ENCODE measurements at regions not wholly inside any gene's neighbourhood (a gene's known extent, or its start where the extent isn't known, plus 50 kb on each side); places are given as distances from the start of the nearest gene placed in this dataset.

- Histone ChIP-seq H3K9me3 (ENCODE audit: low read length) (no peaks in the 10 kb centered on the region), H3K9me2 (ENCODE audit: insufficient read depth, low read length) (no peaks in the 10 kb centered on the region), H4K20me1 (ENCODE audit: insufficient read depth) (no peaks in the 10 kb centered on the region), H3K27me3 (ENCODE audit: insufficient read depth, low read depth, low read length) (no peaks in the 10 kb centered on the region), H3F3A (ENCODE audit: insufficient read depth, low read length, poor library complexity, severe bottlenecking) (no peaks in the 10 kb centered on the region), H3K4me2 (ENCODE audit: low read length) (no peak overlapping the region), H2AFZ (ENCODE audit: low read depth, low read length) (no peak overlapping the region), H3K27ac (ENCODE audit: low read length) (no peak overlapping the region), H3K4me3 (ENCODE audit: low read length) (no peak overlapping the region), H3K36me3 (ENCODE audit: insufficient read depth, low read length) (no peaks in the 10 kb centered on the region), H3K9ac (ENCODE audit: low read length) (no peak overlapping the region), H3K79me2 (replicated peaks; ENCODE audit: insufficient read depth, low read length) (no peaks in the 10 kb centered on the region)
- TF ChIP-seq RAD21 (conservative IDR thresholded peaks at IDR 0.05) (no peak), POLR2AphosphoS5 (IDR thresholded peaks at IDR 0.05) (no peak), EP300 (conservative IDR thresholded peaks at IDR 0.05; ENCODE audit: poor library complexity, severe bottlenecking) (no peak), CTCF (IDR thresholded peaks at IDR 0.05; ENCODE audit: poor library complexity, severe bottlenecking) (no peak), SMC3 (conservative IDR thresholded peaks at IDR 0.05; ENCODE audit: poor library complexity) (no peak), REST (IDR thresholded peaks at IDR 0.05; ENCODE audit: borderline replicate concordance) (no peak), EZH2 (IDR thresholded peaks at IDR 0.05; ENCODE audit: borderline replicate concordance, insufficient read depth, low read length, poor library complexity, severe bottlenecking) (no peak), TAF1 (IDR thresholded peaks at IDR 0.05; ENCODE audit: low read depth) (no peak), MXI1 (conservative IDR thresholded peaks at IDR 0.05; ENCODE audit: poor library complexity, severe bottlenecking) (no peak)
These were observed 374.9 kb upstream of the IRX4 start for GRCh38 chr5:2257326-2258244.

GRCh38 chr5:2256691-2257280, 374.1 kb upstream of the IRX4 start:
- H3K9me2 ChIP-seq (ENCODE audit: insufficient read depth, low read length): no peaks in the 10 kb centered on the region
- H3K27me3 ChIP-seq (ENCODE audit: insufficient read depth, low read depth, low read length): no peaks in the 10 kb centered on the region
- no peaks in the 10 kb centered on the region for H3K36me3 ChIP-seq (ENCODE audit: insufficient read depth, low read length)
- TF ChIP-seq SMC3 (conservative IDR thresholded peaks at IDR 0.05; ENCODE audit: poor library complexity) (no peak), EZH2 (IDR thresholded peaks at IDR 0.05; ENCODE audit: borderline replicate concordance, insufficient read depth, low read length, poor library complexity, severe bottlenecking) (no peak), RAD21 (conservative IDR thresholded peaks at IDR 0.05) (no peak), EP300 (conservative IDR thresholded peaks at IDR 0.05; ENCODE audit: poor library complexity, severe bottlenecking) (no peak), MXI1 (conservative IDR thresholded peaks at IDR 0.05; ENCODE audit: poor library complexity, severe bottlenecking) (no peak), POLR2AphosphoS5 (IDR thresholded peaks at IDR 0.05) (no peak), CTCF (IDR thresholded peaks at IDR 0.05; ENCODE audit: poor library complexity, severe bottlenecking) (no peak), TAF1 (IDR thresholded peaks at IDR 0.05; ENCODE audit: low read depth) (no peak), REST (IDR thresholded peaks at IDR 0.05; ENCODE audit: borderline replicate concordance) (no peak)
- no peaks in the 10 kb centered on the region for H3K9me3 ChIP-seq (ENCODE audit: low read length)
- H3K27ac ChIP-seq (ENCODE audit: low read length): no peak overlapping the region
- no peaks in the 10 kb centered on the region for H3K79me2 ChIP-seq (replicated peaks; ENCODE audit: insufficient read depth, low read length)
- H4K20me1 ChIP-seq (ENCODE audit: insufficient read depth): no peaks in the 10 kb centered on the region
- H3K4me2 ChIP-seq (ENCODE audit: low read length): no peak overlapping the region
- H3K4me3 ChIP-seq (ENCODE audit: low read length): no peak overlapping the region
- H3K9ac ChIP-seq (ENCODE audit: low read length): no peak overlapping the region
- no peaks in the 10 kb centered on the region for H3F3A ChIP-seq (ENCODE audit: insufficient read depth, low read length, poor library complexity, severe bottlenecking)
- no peak overlapping the region for H2AFZ ChIP-seq (ENCODE audit: low read depth, low read length)

Measured in neural cell (in vitro differentiated cells).